ENCODE measurements at regions not wholly inside any gene's neighbourhood (a gene's known extent, or its start where the extent isn't known, plus 50 kb on each side); places are given as distances from the start of the nearest gene placed in this dataset.

DNA sequence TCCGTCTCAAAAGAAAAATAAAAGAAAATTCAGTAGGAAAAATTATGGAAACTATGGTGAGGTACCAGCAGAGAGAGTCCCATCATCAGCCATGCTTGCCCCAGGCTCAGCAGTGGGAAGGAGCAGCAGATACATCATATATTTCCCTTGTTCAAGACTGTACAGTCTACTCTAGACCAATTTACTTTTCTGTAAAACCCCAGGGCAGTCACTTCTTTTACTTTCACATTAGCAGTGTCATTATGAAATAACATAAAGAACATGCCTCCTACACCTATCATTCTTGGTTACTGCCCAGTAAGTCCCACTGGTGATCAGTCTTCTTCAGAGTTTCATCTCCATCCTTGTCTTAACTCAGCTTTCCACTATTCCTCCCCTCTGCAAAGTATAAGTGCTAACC, 1145.0 kb downstream of the MAT2B start:
- no peak for DNase-seq

GRCh38 chr5:164651546-164652275, 1146.3 kb downstream of the MAT2B start:
- DNase-seq = no peak

- DNase-seq = no peak
These were observed 1146.8 kb downstream of the MAT2B start for GRCh38 chr5:164652276-164652660.

DNA sequence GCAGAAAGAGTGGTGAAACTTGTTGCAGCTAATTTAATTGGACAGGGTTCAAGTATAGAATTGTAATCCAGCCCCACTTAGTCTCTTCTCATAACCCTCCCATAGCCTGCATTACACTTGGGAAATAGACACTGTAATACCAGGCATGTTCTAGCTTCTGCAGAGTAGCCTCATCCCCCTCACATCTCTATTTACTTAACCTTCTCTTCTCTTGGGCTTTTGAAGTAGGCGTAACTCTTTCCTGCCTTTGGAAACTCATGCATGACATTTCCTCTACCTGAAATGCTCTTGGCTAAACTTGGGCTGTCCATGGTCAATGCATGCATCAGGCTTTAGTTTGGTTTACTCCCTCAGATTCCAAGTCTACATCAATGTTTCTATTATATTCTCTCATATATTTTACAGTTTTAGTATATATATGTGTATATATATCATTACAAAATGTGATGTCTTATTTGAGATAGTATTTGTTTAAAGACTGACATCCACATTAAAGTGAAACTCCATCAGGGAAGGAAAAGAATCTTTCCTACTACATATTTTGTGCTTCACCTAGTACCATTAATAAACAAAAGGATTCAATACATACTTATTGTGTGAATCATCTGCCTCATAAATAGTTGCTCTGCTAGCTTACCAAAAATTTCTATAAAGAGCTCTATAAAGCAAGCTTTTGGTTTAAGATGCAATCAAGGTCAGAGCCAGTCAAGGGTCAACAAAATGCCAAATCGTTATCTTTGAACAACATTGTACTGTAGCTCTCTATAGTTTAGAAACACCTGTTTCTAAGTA, 1158.0 kb downstream of the MAT2B start:
- no peak for DNase-seq

DNA sequence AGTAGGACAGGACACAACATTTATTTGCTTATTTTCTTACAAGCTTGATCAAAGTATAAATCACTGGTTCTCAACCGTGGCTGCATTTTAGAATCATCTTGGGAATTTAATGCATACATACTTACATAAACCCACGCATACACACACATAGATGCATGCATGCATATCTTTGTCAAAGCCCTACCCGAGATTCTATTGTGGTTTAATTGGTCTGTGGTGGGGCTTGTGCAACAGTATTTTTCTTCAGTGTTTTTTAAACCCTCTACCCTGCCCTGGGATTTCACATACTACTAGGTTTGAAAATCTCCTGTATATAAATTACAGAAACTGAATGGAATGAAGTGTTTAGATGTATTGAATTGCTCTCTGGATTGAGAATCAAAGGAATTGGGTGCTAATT, 1166.2 kb downstream of the MAT2B start:
- DNase-seq = no peak

DNA sequence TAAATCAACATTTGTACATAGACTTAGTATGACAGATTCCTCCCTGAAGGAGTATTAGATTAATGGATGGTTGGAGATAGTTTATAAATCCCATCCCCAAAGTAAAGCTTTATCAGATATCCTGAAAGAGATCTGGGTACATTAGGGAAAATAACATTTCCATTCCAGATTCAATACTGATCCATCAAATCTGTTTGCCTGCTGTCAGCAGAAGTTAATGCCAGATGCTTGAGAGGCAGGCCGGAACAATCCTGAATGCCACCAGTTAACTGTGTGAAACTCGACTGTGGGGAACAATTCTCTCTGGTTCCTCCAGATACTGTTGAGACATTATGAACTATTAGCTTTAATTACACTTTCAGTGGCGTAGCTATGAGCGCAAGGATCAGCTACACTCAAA, 1166.8 kb downstream of the MAT2B start:
- DNase-seq = no peak

- no peak for DNase-seq
These were observed 1167.7 kb downstream of the MAT2B start for GRCh38 chr5:164672931-164673694.

DNA sequence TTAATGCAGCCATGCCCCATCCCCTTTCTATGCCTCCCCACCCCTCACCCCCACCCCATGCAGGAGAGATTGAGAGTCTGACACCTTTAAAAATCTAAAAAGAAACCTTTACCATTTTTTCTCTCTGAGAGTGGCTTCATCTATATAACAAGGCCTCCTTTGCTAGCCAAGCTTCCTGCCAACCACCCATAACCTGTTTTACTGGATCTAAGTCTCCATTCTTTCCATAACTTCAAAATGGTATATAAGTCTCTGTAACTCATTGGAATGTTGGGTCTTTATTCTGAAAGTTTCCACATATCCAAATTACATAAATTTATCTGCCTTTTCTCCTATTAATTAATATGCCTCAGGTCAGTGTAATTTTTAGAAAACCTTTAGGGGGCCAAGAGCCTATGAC, 1174.0 kb downstream of the MAT2B start:
- no peak for DNase-seq

DNA sequence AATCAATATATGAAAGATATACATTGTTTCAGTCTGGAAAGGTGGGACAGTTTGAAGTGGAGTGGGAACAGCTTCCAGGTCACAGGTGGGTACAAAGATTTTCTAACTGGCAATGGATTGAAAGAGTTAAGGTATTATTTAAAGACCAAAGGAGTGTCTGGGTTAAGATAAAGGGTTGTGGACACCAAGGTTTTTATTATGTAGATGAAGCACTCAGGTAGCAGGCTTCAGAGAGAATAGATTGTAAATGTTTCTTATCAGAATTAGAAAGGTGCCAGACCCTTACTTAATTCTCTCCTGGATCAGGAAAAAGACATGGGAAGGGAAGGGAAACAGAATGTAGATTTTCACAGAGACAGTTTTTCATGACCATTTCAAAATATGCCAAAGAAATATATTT, 1174.8 kb downstream of the MAT2B start:
- DNase-seq = no peak

DNA sequence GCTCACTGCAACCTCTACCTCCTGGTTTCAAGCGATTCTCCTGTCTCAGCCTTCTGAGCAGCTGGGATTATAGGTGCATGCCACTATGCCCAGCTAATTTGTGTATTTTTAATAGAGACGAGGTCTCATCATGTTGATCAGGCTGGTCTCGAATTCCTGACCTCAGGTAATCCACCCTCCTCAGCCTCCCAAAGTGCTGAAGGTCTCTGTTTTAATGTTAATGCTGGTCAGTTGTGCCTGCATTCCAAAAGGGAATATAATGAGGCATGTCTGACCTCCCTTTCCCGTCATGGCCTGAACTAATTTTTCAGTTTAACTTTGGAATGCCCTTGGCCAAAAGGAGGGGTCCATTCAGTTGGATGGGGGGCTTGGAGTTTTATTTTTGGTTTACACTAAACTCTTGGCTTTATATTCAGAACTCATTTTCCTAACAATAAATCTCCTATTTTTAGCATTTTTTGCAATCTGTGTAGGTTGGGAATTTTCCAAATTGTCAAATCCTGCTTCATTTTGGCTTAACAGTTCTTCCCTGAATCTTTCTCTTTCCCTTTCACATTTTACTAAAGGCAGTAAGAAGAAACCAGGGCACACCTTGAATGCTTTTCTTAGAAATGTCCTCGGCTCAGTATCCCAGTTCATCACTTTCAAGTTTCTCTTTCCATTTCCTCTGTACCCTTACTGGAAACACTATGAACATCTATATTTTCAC, 1175.5 kb downstream of the MAT2B start:
- no peak for DNase-seq

GRCh38 chr5:164687391-164687790, 1182.0 kb downstream of the MAT2B start:
- no peak for DNase-seq

DNA sequence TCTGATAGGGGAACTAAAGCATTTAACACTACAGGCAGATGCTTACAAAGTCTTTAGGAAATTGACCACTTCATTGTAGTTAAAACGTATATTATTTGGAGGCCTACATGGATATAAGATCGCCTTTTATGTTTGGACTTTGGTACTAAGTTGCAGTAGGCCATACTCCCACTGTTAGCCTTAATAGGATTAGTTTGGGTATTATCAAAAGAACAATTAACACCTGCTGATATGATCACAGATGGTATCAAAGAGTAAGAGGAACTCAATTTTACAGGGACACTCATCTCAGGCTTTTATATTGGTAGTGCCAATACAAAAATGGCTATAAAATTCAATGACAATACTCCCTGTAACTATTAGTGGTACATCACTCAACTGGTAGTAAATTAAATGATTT, 1183.0 kb downstream of the MAT2B start:
- DNase-seq = no peak

- DNase-seq = no peak
These were observed 1203.4 kb downstream of the MAT2B start for GRCh38 chr5:164708831-164709230.

DNA sequence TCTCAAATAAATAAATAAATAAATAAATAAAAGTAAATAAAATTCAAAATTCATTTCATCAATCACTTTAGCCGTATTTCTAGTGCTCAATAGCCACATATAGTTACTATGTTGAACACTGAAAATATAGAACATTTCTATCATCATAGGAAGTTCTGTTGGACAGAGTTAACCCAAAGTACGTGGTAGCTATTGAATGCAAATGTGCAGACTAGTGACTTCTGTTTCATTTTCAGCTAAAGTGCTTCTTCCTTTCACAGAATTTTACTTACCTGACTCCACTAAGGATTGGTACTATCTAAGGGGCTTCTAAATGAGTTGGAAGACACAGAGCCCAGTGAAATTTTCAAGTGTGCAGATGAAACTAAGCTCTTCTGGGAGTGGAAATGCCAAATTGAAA, 1208.3 kb downstream of the MAT2B start:
- DNase-seq = no peak

DNA sequence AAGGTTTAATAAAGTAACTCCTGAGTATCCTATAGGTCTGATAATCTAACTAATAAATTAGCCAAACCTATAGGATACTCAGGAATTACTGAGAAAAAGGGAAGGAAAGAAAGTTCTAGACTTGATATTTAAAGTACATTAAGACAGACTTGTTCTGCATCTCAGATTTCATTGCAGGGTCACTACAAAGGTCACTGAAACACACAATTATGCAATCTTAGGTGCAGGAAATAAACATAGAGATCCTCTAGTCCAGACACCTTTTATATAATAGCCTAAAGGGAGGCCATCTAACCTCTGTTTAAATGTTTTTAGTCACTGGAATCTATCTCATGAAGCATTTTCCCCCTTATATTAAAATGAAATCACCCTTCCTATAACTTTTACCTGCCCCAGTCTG, 1215.7 kb downstream of the MAT2B start:
- DNase-seq = no peak

DNA sequence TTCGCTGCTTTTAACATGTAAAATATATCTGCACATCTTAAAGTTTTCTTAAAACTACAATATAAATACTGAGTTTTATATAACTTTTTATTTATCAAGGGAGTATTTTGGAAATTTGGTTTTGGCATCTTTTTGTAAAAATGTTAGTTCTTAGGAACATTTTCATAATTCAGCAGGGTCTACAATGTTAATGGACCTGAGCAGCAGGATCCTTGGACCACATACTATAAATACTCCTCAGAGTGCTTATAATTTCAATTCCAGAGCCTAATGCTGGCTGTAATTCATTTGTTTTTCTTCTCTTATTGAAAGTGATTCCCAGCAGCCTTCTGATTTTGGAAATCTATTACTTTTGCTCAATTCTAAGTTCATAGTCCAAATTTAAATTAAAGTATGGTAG, 1216.2 kb downstream of the MAT2B start:
- no peak for DNase-seq

DNA sequence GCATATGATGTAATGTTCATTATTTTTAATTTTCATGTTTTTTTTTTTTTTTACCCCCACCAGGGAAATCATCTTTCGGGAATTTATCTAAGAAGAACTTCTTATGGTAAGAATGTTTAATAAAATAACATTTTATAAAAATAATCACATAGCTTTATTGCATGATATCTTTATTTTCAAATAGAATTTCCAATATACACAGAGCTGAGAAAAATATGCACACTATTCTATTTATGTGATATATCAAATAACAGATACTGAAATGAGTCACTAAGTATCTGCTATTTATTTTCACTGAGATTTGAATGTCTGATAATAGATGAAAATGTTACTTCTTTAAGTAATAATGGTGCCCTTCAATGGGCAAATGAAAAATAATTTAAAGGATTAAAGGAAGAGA, 1217.3 kb downstream of the MAT2B start:
- DNase-seq = no peak

DNA sequence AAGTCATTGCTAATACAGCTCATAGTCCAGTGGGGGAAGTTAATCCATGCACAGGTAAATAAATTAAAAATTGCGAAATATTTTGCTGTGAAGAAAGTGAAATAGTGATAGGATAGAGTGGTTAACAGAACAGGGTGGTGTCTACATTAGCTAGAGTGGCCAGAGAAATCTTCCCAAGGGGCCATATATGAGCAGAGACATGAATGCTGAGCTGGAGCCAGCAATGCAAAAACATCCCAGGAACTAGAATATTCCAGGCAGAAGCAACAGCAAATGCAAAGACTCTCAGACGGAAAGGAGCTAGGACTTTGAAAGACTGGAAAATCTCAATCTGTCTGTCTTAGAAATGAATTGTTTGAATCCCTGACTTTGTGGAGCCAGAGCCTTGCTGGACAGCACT, 1221.6 kb downstream of the MAT2B start:
- no peak for DNase-seq

DNA sequence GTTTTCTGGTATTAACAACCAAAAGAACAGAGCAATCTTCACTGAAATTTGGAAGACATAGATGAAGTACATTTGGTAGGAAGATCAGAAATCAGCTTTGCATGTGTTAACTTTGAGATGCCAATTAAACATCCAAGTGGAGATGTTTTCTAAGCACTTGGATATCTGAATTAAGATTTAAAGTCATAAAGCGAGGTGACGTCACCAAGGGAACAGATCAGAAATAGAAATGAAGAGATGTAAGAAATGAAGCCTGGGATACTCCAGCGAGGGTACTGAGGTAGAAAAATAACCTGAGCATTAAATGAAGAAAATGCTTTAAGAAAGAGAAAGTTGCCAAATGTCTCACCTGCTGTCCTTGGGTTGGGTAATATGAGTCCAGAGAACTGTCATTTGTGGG, 1223.3 kb downstream of the MAT2B start:
- no peak for DNase-seq

- no peak for DNase-seq
These were observed 1229.9 kb downstream of the MAT2B start for GRCh38 chr5:164735334-164735733.

DNA sequence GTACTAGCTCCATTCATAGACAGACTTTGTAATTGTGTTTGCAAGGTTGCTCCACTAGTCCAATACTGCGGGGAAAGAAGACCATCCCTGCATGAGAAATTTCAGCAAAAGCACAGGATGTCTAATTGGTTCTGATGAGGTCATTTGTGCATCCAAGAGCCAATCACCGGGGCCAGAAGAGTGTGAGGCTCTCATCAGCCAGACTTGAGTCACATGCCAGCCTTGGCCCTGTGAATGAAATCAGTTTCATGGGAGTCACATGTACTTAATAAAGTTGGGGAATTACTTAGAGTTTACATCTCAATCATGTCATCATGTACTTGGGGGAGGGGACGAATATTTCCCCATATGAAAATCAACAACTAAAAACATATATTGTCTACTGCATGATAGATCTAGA, 1236.0 kb downstream of the MAT2B start:
- no peak for DNase-seq

DNA sequence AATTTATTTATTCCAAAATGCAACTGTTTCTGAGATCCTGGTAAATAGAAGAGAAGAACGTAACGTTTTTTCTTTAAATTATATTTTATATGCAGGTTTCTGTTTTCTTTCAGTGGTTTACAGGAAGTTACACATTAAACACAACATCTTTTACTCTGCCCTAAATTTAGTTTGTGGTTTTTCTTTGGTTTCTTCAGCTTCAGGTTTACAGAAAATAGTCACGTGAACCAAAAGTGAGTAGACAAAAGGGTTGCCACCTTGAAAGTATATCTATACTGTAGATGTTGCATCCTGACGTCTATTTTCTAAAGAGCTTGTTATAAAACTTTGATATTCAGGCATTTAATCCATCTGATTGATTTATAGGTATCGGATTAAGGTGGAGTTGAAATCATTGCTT, 1236.6 kb downstream of the MAT2B start:
- no peak for DNase-seq

DNA sequence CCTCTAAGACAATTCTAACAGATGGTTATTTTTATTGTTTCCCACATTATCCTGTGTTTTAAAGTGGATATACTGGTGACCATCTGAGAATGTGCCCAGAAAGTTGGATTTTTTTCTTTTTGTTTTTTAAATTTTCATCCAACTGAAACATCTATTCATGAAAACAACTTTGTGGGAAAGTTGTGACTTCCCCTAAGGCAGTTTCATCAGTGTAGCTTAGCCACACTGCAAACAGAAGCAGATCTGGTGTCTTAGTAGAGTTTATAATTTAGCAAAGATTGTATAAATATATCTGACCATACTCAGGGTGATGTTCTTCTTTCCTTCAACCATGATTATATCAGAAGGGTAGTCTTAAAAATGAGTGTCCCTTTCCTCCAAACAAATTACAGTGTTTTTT, 1241.3 kb downstream of the MAT2B start:
- DNase-seq = no peak

All from CD4-positive, alpha-beta T cell treated with Interleukin-6 for 4 hours (primary cell).